ENCODE measurements at regions not wholly inside any gene's neighbourhood (a gene's known extent, or its start where the extent isn't known, plus 50 kb on each side); places are given as distances from the start of the nearest gene placed in this dataset.
A peak's percentile ranks its signal among the peaks of the same experiment; 100 is the strongest.

DNA sequence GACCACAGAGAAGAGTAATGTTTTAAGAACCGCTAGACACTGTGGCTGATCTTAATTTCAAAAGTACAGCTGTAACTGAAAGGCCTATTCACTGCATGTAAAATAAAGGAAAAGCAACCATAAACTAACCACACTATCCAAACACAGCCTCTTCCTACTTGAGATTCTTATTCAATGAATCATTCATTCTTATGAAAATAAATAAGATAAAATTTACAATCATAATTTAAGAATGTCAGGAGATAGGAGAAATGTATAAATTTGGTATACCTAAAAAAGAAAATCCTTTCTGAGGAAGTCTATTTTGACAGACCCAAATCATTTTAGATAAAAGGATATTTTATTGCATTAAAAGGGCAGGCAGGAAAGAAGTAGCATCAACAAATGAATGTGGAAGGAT, 533.5 kb upstream of the ZNF385D start:
- Histone ChIP-seq H3K79me2 (ENCODE audit: control insufficient read depth, insufficient read depth, low read length) (no peaks in the 10 kb centered on the region), H3K9me3 (replicated peaks; ENCODE audit: control insufficient read depth, insufficient read depth, low read length) (no peaks in the 10 kb centered on the region), H3K27ac (ENCODE audit: insufficient read depth, low read depth, low read length) (peak overlapping the region; percentile 52), H3K9ac (replicated peaks; ENCODE audit: extremely low read depth, insufficient read depth, low read length) (no peak overlapping the region), H3K9me1 (replicated peaks; ENCODE audit: control insufficient read depth, extremely low read depth, insufficient read depth, low read length) (no peaks in the 10 kb centered on the region), H3K4me1 (ENCODE audit: control insufficient read depth, extremely low read depth, insufficient read depth, low read length) (peaks cover 9% of the 10 kb centered on the region), H3K36me3 (ENCODE audit: control insufficient read depth in 2 of 2, extremely low read depth in 1 of 2, insufficient read depth in 2 of 2, low read length in 2 of 2) (no peaks in the 10 kb centered on the region), H2AFZ (ENCODE audit: low read depth, low read length) (no peak overlapping the region), H3K27me3 (ENCODE audit: control insufficient read depth in 2 of 2, insufficient read depth in 2 of 2, low read length in 2 of 2) (no peaks in the 10 kb centered on the region), H3K4me2 (ENCODE audit: insufficient read depth, low read length) (peak overlapping the region; percentile 64), H4K20me1 (replicated peaks; ENCODE audit: control insufficient read depth, extremely low read depth, insufficient read depth, low read length) (no peaks in the 10 kb centered on the region), H3K4me3 (replicated peaks in 1 of 3; ENCODE audit: insufficient read depth in 1 of 3, low read depth in 1 of 3, low read length in 3 of 3) (no peak overlapping the region)
- DNase-seq (ENCODE audit: low read depth, low spot score) (peak; percentile 44), FAIRE-seq (no peak)
- peak; percentile 56 for TF ChIP-seq FOS (IDR thresholded peaks at IDR 0.05; ENCODE audit: borderline replicate concordance, insufficient read depth, low read length)
- TF ChIP-seq, protein P1, sequence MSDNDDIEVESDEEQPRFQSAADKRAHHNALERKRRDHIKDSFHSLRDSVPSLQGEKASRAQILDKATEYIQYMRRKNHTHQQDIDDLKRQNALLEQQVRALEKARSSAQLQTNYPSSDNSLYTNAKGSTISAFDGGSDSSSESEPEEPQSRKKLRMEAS (IDR thresholded peaks at IDR 0.05; ENCODE audit: insufficient read depth, insufficient read length) = no peak
- intact Hi-C loops (cut with micrococcal nuclease) = no loop called here
- BruUV-seq (replicated peaks) = no TSS peak
- dilution Hi-C loops (cut with MboI; ENCODE audit: extremely low pct_ligation_motif_present, low sequenced_read_pairs) = no loop called here
- ChIA-PET POLR2A (no interaction called here), CTCF (interaction anchor here (1.1 kb wide), 1 partner anchor 168 kb away, joined by 3 read pairs; no protein-coding TSS in a partner anchor)

DNA sequence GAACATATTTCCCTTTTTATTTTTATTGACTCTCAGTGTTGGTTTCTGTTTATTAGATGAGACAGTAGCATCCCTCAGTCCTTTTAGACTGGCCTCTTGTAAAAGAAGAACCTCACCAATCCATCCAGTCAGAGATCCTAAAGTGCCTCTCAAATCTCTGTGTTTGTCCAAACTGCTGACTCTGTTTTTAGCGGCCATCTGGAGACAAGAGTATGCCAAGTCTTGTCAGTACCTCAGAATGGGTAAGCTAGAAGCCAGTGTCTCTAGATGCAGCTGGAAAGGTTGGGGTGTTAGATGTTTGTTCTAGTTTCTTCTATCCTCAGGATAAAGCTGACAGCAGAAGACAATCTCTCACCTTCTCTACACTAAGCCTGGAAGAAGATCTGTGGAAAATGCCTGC, 537.7 kb upstream of the ZNF385D start:
- intact Hi-C loops (cut with micrococcal nuclease) (no loop called here), dilution Hi-C loops (cut with MboI; ENCODE audit: extremely low pct_ligation_motif_present, low sequenced_read_pairs) (no loop called here)
- H3K4me1 ChIP-seq (ENCODE audit: control insufficient read depth, extremely low read depth, insufficient read depth, low read length) = peaks cover 8% of the 10 kb centered on the region
- no TSS peak for BruUV-seq (replicated peaks)
- no peak overlapping the region for H3K9ac ChIP-seq (replicated peaks; ENCODE audit: extremely low read depth, insufficient read depth, low read length)
- H3K36me3 ChIP-seq (ENCODE audit: control insufficient read depth in 2 of 2, extremely low read depth in 1 of 2, insufficient read depth in 2 of 2, low read length in 2 of 2) = no peaks in the 10 kb centered on the region
- no peak overlapping the region for H3K4me2 ChIP-seq (ENCODE audit: insufficient read depth, low read length)
- H3K27ac ChIP-seq (ENCODE audit: insufficient read depth, low read depth, low read length) = no peak overlapping the region
- no peaks in the 10 kb centered on the region for H3K9me3 ChIP-seq (replicated peaks; ENCODE audit: control insufficient read depth, insufficient read depth, low read length)
- no peak for TF ChIP-seq POLR2A (IDR thresholded peaks at IDR 0.05; ENCODE audit: low read depth, low read length)
- TF ChIP-seq EZH2 (IDR thresholded peaks at IDR 0.05; ENCODE audit: borderline replicate concordance, low read depth, low read length, severe bottlenecking) = no peak
- no peak for TF ChIP-seq FOS (IDR thresholded peaks at IDR 0.05; ENCODE audit: borderline replicate concordance, insufficient read depth, low read length)
- TF ChIP-seq, protein P2, sequence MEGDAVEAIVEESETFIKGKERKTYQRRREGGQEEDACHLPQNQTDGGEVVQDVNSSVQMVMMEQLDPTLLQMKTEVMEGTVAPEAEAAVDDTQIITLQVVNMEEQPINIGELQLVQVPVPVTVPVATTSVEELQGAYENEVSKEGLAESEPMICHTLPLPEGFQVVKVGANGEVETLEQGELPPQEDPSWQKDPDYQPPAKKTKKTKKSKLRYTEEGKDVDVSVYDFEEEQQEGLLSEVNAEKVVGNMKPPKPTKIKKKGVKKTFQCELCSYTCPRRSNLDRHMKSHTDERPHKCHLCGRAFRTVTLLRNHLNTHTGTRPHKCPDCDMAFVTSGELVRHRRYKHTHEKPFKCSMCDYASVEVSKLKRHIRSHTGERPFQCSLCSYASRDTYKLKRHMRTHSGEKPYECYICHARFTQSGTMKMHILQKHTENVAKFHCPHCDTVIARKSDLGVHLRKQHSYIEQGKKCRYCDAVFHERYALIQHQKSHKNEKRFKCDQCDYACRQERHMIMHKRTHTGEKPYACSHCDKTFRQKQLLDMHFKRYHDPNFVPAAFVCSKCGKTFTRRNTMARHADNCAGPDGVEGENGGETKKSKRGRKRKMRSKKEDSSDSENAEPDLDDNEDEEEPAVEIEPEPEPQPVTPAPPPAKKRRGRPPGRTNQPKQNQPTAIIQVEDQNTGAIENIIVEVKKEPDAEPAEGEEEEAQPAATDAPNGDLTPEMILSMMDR (IDR thresholded peaks at IDR 0.05; ENCODE audit: extremely low read depth in 1 of 2, insufficient read depth in 1 of 2, low read depth in 1 of 2, low read length in 2 of 2) = no peak
- no peak for TF ChIP-seq MYC (IDR thresholded peaks at IDR 0.05; ENCODE audit: low read depth, low read length)
- no peak for TF ChIP-seq GATA2 (IDR thresholded peaks at IDR 0.05; ENCODE audit: insufficient read depth, insufficient read length, low read depth, low read length)
- TF ChIP-seq POLR2AphosphoS5 (IDR thresholded peaks at IDR 0.05; ENCODE audit: insufficient read depth, low read depth, low read length) = no peak
- TF ChIP-seq JUN (IDR thresholded peaks at IDR 0.05; ENCODE audit: borderline replicate concordance, insufficient read depth, insufficient read length, low read depth) = no peak
- TF ChIP-seq, protein P1 (IDR thresholded peaks at IDR 0.05; ENCODE audit: insufficient read depth, insufficient read length) = no peak
- H3K79me2 ChIP-seq (ENCODE audit: control insufficient read depth, insufficient read depth, low read length) = no peaks in the 10 kb centered on the region
- H3K9me1 ChIP-seq (replicated peaks; ENCODE audit: control insufficient read depth, extremely low read depth, insufficient read depth, low read length) = no peaks in the 10 kb centered on the region
- CTCF ChIA-PET = no interaction called here
- no peak for DNase-seq (ENCODE audit: low read depth, low spot score)
- H4K20me1 ChIP-seq (replicated peaks; ENCODE audit: control insufficient read depth, extremely low read depth, insufficient read depth, low read length) = no peaks in the 10 kb centered on the region
- H3K27me3 ChIP-seq (ENCODE audit: control insufficient read depth in 2 of 2, insufficient read depth in 2 of 2, low read length in 2 of 2) = no peaks in the 10 kb centered on the region
- FAIRE-seq = no peak
- POLR2A ChIA-PET = no interaction called here
- no peak overlapping the region for H3K4me3 ChIP-seq (replicated peaks in 1 of 3; ENCODE audit: insufficient read depth in 1 of 3, low read depth in 1 of 3, low read length in 3 of 3)
- no peak overlapping the region for H2AFZ ChIP-seq (ENCODE audit: low read depth, low read length)

All from endothelial cell of umbilical vein (primary cell).